Hematopoietic multipotent progenitor cell treated with erythropoietin and hydrocortisone succinate and interleukin-3 and kit ligand, for 6 days (in vitro differentiated cells): ENCODE measurements at regions not wholly inside any gene's neighbourhood (a gene's known extent, or its start where the extent isn't known, plus 50 kb on each side); places are given as distances from the start of the nearest gene placed in this dataset.
"Not testable (repeated sequence)": the region's sequence is repeated elsewhere in the genome, so short reads cannot be mapped to it uniquely, and the experiment has no call there.

ENCODE experiments used
- DNase-seq: peaks from one replicate; pipeline ENCODE4 v3.0.0-alpha.2; 2015

DNA sequence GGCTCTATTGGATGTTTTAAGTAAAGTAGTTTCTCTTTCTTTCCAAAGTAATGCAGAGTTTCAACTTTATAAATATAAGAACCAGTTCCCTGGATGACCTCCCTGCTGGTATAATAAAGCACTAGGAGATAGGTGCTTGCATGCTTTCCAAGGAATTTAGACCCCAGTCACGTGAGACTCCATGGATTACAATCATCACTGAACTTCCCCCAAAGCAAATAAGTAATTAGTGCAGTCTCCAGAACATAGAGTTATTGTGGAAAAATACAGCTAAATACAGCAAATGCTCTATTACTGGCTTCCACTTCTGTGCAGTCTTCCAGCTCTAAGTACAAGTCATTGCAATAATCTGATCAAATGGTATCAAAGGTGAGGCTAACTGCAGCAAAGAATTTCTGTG is 220.2 kb upstream of the STEAP1 start:
- no peak for DNase-seq

DNA sequence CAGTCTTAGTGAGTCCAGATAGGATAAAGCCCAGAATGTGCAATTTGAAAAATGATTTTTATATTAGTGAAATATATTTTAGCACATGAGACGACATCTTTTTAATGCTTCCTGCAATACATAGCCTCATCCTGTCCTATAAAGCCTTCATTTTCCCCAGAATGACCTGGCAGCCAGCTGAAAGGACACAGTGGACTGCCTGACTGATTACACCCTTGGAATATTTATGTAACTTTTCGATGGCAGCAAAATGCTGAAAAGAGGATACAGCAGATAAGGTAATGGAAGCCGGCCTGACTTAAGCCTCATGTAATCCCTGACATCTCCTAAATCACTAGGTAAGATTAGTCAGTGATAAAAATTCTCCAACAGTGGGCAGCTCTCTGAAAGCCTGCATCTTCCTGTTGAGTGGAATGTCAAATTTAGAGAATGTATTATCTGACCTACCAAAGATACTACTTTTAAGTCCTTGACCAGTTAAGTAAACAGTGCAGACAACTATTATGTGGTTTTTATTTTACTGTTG is 210.7 kb upstream of the STEAP1 start:
- no peak for DNase-seq

DNA sequence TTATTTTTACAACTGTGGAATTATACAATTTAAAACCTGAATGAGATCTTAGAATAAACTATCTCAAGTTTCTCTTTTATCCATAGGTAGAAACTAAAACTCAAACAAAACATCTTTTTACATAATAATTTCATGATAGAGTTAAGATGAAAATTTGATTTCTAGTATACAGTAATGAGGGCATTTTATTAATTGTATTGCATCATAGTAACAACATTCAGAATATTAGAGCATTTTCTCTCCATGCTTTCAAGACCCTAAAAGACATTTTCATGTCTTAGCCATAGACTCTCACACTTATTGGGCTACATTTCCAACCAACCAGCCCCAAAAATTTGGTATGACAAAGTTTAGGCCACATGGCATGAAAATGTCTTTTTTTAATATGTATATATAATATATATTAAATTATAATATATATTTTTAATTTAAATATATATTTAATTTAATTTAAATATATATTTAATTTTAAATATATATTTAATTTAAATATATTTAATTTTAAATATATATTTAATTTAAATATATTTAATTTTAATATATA is 195.7 kb upstream of the STEAP1 start:
- no peak for DNase-seq

DNA sequence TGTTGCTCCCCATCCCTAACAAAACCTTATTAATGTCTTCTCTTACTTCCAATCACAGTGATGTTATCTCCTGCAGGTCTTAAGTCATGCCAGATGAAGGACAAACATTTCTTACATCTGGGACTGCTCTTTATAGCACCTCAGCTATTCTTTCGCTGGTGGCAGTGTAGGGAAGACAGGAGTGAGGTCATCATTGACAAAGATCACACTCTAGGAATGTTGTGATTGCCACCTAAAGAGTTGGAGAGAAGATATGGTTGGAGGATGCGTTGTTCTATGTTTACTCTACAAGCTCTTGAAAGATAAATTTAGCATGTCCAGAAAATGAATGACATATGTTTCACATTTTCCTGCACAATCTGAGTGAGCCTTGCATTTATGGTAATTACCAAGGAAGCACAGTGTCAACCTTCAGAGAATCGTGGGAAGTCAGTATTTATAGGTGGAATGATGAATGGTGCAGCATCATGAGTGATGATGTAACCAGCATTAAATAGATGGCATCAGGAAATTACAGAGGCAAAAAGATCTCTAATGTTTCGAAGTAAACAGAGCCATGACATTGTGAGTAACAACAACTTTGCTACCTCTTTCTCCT is 188.1 kb upstream of the STEAP1 start:
- DNase-seq = no peak

DNA sequence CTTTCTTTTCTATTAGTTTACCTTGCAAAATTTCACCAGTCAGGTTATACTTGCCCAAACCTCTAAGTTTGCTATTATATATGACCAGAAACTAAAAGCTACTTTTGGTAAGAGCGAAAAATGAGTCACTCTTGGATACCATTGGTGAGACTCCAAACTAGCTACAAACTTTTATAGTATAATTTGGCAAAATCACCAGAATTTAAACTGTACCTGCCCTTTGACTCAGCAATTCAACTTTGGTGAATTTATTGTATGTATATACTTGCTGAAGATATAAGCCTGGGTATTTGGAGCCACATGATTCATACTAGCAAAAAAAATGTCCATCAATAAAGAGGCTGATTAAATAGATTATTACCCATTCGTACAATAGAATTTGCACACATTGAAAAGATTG is 178.7 kb upstream of the STEAP1 start:
- no peak for DNase-seq

DNA sequence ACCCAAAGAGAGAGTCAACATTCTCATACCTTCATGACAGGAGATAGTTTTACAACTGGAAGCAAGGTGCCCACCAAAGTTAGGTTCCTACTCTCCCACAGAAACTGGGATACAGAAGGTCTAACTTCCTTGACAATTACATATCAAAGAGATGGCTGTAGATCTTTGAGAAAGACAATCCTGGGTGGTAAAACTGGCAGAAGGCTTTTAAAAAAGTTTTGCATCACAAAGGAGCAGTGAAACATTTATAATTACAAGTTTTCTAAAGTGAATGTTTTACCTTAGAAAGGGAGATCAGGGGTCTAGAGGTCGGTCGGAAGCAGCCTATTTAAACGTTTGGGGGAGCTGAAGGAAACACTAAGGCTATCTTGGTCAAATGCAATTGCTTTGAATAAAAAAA is 166.6 kb upstream of the STEAP1 start:
- DNase-seq = no peak

DNA sequence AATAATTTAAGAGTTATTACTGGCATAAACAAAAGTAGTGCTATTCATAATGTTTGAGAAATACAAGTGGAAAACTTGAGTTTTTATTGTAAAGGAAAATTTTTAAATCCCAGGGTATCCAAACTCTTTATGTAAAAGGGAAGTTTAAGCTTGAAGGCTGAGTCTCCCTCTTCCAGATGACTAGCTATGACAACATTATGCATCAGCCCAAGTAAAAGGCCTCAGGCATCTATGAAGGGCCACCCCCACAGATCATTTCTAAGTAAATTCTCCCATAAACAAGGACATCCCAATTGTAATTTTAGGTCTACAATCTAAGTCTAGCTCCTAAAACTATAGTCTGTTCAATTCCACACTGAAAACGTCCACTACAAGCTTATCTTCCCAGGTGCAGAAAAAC is 166.2 kb upstream of the STEAP1 start:
- DNase-seq = no peak

DNA sequence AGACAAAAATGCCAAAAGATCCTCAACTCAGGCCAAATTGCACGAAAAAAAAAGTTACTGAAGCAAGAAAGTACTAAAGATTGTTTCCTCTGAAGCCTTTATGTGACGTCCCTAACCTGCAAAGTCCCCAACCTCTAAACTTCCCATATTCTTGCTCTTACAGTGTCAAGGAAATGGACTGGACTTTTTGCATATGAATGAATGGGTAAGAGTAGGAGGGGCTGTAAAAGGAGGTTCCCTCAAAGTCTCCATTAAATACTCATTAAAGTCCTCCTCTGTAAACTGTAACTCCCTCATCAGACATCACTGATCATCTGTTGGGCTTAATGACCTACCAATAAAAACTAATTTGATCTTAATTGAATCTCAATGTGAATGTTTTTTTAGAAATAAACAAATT is 164.8 kb upstream of the STEAP1 start:
- DNase-seq = no peak

DNA sequence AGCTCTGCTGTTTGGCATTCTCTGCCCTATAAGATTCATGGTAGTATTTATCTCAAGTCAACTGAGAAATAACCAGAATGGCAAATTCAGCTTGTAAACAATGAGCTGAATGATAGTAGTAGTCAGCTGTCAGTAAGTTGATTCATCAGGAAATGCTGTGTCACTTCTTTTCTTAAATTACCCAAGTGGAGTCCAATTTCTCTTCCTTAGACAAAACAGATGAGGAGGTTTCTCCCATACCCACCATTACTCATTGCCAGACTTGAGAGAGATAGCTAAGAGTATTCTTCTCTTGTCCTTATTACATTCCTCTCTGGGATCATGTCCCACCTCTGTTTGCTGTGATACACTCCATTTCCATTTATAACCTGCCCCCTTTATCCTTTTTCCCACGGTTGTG is 159.8 kb upstream of the STEAP1 start:
- DNase-seq = no peak

DNA sequence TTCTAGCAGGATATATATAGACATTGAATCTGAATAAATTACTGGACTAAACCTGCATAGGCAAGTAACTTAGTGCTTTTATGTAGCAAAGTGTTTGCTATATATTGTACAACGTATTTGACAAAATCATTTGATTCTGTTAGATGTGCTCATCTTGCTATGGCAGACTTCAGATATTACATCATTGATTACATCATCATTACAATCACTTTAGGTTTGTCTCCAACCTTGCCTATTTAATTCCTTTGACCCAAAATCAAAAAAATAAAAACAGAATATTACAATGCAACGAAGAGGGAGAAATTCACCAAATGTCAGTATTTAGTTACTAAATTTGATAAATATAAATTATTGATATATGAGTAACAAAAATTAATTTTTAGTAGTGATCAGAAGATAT is 155.7 kb upstream of the STEAP1 start:
- no peak for DNase-seq

DNA sequence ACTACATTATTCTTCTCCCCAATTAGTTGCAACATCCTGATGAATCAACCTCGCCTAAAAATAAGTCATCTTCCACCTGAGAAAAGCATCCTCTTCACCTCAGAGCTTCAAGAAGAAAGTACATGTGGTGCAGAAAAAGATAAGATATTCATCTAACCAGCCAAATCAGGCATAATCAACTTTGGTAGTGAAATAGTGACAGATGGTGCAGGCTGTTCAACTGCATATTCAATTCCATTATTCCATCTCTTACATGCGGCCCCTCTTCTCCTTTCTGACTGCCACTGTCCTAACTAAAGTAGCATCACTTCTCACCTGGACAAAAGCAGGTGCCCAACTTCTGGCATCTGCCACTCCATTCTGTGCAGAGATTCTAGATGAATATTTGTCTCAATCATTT is 148.4 kb upstream of the STEAP1 start:
- DNase-seq = no peak

DNA sequence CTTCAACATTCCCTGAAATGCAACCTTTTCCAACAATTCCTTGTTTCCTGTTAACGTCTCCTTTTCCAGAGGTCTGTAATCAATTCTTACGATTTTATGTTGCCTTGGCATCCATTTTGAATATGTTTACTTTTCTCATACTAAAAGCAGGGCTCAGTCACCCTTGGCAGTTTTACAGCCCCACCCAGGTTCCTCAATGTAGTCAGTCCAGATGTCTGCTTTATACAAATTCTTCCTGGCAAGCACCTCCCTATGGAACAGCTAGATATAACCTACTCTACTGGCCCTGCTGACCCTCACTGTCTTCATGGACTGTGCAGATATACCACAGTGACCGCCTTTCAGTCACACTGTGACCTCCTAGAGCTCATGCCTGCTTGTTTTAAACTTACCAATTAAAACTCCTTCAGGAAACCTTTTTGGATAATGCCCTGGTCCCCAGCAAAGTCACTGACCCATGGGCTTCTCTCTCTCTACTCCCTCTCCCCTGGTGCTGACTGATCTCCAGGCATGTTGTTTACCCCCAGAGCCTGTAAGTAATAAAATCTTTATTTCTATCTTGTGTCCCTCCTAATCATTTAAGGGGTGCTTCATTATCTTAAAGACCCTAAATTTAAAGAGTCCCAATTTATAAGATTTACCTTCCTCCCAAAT is 147.1 kb upstream of the STEAP1 start:
- no peak for DNase-seq

DNA sequence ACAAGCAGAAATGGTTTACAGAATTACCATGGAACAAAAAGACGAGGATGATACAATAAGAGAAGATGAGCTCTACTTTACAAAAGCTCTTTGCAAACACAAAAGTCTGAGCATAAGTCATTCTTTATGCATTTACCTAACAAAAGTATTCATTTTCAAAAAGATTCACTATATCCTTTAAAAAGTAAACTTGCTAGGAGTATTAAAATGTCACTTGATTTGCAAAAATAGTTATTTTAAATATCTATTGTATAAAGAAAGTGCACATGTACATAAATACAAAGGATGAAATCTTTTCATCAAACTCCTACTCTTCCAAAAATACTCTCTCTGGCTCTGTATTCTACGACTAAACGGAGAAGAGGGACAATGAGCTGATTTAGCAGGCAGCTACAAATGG is 146.4 kb upstream of the STEAP1 start:
- no peak for DNase-seq

DNA sequence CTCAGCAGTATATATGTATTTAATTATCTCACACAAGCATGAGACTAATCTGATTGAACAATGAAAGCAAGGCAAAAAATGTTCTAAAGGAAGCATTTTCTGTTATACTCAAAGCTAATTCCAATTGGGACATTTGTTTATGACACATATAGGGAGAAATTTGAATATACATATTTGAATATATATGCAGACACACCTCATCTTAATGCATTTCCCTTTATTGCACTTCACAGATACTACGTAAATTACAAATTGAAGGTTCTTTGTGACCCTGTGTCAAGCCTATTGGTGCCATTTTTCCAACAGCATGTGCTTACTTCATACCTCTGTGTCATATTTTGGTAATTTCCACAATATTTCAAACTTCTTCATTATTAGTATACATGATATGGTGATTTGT is 132.1 kb upstream of the STEAP1 start:
- DNase-seq = no peak

DNA sequence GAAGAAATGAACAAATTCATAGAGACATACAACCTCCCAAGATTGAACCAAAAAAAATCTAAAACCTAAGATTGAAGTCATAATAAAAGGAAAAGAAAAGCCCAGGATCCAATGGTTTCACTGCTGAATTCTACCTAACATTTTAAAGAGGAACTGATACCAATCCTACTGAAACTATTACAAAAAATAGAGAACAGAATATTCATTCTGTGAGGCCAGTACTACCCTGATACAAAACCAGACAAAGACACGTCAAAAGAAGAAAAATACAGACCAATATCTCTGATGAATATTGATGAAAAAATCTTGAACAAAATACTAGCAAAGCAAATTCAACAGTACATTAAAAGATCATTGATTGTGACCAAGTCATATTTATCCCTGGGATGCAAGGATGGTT is 128.5 kb upstream of the STEAP1 start:
- no peak for DNase-seq

DNA sequence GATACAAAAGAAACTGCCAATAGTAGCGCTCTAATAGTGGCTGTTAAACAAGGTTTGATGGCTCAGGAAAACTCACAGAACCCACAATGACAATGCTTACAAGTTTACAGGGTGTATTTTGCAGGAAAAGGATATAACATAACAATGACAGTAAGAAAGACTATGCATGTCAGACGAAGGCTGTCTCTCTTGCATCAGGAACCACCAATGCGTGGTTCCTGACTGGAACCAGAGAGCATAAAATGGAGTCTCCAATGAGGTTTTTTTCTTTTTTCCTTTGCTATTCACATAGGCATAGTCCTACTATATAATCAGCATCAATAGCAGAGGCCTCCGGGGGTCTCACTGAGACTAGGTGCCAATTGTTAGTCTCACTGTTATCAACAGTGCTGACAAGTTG is 120.4 kb upstream of the STEAP1 start:
- DNase-seq = no peak

DNA sequence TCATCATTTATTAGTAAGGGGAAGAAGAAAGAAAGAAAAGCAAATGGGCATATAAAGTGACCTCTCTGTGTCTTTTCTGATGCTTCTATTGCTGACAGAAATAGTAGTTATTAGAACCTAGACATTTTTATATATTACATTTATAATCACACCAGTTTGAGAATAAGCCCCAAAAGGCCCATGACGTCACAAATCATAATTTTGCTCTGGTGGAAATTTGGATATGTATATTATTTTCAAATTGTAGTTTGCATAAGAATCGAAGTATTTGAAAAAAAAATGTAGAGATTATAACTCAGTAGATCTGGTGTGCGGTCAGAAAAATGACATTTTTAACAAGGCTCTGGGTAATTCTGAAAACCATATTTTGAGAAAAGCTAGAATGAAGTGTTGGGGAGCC is 101.2 kb upstream of the STEAP1 start:
- DNase-seq = no peak

DNA sequence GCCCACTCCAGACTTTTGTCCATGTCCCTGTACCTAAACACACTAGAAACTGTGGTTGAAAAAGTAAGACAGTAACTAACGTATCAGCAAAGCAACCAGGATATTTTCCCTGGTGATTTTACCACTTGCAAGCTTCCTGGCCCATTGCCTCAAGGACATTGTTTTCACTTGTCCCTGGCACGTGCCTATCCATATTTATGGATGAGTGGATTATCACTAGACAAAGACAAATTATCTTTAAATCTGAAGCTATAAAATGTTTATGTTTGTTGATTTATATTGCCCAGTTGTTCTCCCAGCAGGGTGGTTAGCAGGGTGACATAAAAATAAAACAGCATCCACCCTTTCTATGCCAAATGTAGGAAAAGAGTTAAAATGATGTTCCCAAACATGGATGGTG is 93.2 kb upstream of the STEAP1 start:
- DNase-seq = no peak

DNA sequence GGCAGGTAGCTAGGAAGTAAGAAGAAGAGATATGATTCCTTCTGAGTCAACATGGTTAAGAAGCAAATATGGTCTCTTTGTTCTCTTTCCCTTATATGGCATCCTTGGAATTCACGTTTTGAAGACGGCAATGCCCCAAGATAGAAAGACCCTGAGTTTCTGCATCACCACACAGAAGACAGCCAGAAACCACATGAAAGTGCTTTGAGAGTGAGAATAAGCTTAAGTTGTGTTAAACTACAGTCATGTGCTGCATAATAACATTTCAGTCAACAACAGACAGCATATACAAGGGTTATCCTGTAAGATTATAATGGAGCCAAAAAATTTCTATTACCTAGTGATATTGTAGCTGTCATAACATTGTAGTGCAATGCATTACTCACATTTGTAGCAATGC is 89.9 kb upstream of the STEAP1 start:
- no peak for DNase-seq

DNA sequence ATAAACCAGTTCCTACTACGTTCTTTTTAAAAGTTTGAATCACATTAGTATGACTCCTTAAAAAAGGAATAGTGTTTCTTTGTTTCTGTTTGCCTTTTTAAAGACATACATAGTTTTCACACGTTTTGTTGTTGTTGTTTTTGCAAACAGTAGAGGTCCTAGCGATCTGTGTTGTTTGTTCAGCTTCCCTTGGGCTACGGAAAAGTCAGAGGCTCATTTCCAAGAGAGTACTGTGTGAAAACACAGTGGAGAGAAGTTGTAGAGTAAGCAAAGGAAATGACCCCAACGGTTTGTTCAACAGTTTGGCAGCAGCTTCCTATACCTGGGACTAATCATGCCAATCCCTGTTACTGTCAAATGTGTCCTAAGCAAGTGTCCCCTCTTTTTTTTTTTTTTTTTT is 87.1 kb upstream of the STEAP1 start:
- no peak for DNase-seq

DNA sequence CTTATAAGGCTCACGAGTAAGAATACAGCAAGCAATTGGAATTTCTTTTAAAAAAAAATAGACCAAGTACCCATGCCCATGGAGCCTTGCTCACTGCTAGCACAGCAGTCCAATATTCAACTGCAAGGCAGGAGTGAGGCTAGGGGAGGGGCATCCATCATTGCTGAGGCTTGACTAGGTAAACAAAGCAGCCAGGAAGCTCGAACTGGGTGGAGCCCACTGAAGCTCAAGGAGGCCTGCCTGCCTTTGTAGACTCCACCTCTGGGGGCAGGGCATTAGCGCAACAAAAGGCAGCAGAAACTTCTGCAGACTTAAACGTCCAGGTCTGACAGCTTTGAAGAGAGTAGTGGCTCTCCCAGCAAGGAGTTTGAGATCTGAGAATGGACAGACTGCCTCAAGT is 84.0 kb upstream of the STEAP1 start:
- DNase-seq = not testable (repeated sequence)

DNA sequence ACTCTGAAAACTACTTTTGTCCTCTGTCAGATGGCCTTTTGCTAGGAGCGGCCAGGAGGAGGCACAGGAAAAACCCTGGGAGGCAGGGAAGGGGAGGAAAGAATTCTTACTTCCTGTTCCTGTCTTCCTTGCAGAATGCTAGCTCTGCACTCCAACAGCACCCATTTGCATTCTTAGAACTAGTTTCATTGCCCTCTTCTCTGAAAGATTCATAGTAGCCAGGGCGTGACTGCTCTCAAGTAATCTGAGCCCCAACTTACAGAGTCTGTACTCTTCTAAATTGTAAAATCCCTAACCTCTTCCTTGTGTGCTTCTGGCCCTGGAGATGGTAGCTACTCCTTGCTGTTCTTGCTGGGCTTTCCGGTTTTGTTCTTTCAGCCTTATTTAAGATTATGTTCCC is 75.3 kb upstream of the STEAP1 start:
- no peak for DNase-seq

DNA sequence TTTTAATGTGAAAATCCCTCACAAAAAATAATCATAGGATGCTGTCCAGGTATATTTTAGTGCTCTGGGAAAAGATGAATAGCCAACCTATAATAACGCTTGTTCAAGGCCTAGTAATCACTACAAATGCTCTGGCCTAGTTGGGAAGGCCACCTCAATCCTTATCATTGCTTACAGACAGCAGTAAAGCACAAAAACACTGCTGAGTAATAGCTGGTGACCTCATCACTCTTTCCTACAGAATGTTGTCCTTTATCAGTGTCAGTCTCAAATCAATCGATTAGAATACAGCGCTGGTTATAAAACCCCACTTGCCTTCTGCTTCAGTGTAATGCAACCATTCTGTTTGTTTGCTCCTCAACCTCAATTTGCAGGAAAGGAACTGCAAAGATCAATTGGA is 72.6 kb upstream of the STEAP1 start:
- DNase-seq = peak; percentile 2

DNA sequence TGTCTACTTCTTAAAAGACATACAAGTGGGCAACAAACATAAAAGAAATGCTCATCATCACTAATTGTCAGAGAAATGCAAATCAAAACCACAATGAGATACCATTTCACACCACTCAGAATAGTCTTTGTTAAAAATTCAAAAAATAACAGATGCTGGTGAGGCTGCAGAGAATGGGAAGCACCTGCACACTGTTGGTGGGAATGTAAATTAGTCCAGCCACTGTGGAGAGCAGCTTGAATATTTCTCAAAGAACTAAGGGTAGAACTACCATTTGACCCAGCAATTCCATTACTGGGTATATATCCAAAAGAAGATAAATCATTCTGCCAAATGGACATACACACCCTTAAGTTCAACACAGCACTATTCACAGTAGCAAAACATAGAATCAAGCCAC is 61.8 kb upstream of the STEAP1 start:
- no peak for DNase-seq

DNA sequence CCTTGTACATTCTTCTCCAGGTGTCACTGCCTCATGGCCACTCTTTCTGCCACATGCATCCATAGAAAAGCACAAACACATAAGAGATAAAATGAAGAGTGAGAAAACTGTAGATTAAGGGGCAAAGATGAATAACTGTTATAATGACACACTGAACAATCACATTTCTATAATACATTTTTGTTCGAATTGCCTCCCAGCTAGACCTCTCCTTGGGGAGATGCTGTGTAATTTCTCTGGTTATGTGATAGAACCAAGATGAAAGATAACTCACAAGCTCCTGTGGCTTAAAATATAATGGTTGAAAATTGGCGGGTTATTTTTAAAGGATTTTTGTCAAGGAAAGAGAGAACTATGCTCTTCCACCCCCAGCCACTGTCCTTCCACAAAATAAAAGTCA is 60.2 kb upstream of the STEAP1 start:
- no peak for DNase-seq
